Esophagus muscularis mucosa (tissue), 4 donors: ENCODE measurements at regions not wholly inside any gene's neighbourhood (a gene's known extent, or its start where the extent isn't known, plus 50 kb on each side); places are given as distances from the start of the nearest gene placed in this dataset.
A peak's percentile ranks its signal among the peaks of the same experiment; 100 is the strongest.

Source experiments
- DNase-seq: peaks from one replicate; pipeline ENCODE4 v3.0.0-alpha.2; 2017; ENCODE audit errors: extremely low spot score
- H3K27ac ChIP-seq, 4 donors: fragments of 200-600 bp; sonication (generic); replicated peaks in 1 of 4; 1 replicate in 3 of 4; 2 replicates in 1 of 4; pipeline ENCODE4 v1.5.1; 2016 to 2019; ENCODE audit warnings: mild to moderate bottlenecking in 1 of 4
- H3K27me3 ChIP-seq, 4 donors: fragments of 200-600 bp; sonication (generic); one replicate each; pipeline versions ENCODE4 v1.5.1 to v1.6.0; 2016 to 2019
- H3K36me3 ChIP-seq, 4 donors: fragments of 200-600 bp; sonication (generic); one replicate each; pipeline ENCODE4 v1.5.1; 2016 to 2019
- H3K4me1 ChIP-seq, 4 donors: fragments of 200-600 bp; sonication (generic); one replicate each; pipeline ENCODE4 v1.5.1; 2016 to 2019
- H3K4me3 ChIP-seq, 4 donors: fragments of 200-600 bp; sonication (generic); 1 replicate in 2 of 4; 2 replicates in 2 of 4; pipeline ENCODE4 v1.5.1; 2016 to 2019; ENCODE audit warnings: mild to moderate bottlenecking in 4 of 4, moderate library complexity in 1 of 4
- H3K9me3 ChIP-seq, 4 donors: fragments of 200-600 bp; sonication (generic); 1 replicate in 3 of 4; 2 replicates in 1 of 4; pipeline ENCODE4 v1.5.1; 2016 to 2019
- CTCF ChIP-seq, 3 experiments: fragments of 200-600 bp in 2 of 3; fragments of 450-650 bp in 1 of 3; sonication (generic) in 2 of 3; IDR thresholded peaks; one replicate each; pipeline ENCODE4 v1.5.1; 2017 to 2019; ENCODE audit warnings: antibody characterized with exemption in 3 of 3, mild to moderate bottlenecking in 2 of 3, moderate library complexity in 1 of 3
- EP300 ChIP-seq: sonication (generic); formaldehyde crosslinking; IDR thresholded peaks from one replicate; pipeline ENCODE4 v1.6.1; 2017; ENCODE audit warnings: antibody characterized with exemption
- POLR2A ChIP-seq: fragments of 450-650 bp; IDR thresholded peaks from one replicate; pipeline ENCODE4 v1.6.1; 2017; ENCODE audit warnings: antibody characterized with exemption, moderate library complexity, mild to moderate bottlenecking, low read depth
- POLR2AphosphoS5 ChIP-seq, 2 donors: sonication (generic); formaldehyde crosslinking; IDR thresholded peaks; one replicate each; pipeline ENCODE4 v1.6.1; 2017; ENCODE audit warnings: antibody characterized with exemption in 2 of 2
- WGBS: methylation state at CpG from one replicate; pipeline ENCODE4 v1.1.5; 2018; 5-methylcytosine and 5-hydroxymethylcytosine counted together
- intact Hi-C: fragments of 100-400 bp; cut with DNase I; formaldehyde crosslinking; loops from one replicate; pipeline ENCODE4 v1.15.1; 2023

- Histone ChIP-seq H3K9me3 (no peaks in the 10 kb centered on the region), H3K27ac (no peak overlapping the region), H3K36me3 (no peaks in the 10 kb centered on the region), H3K27me3 (no peaks in the 10 kb centered on the region), H3K4me3 (no peak overlapping the region), H3K4me1 (peaks cover 0 to 8% (median 6%) of the 10 kb centered on the region in 4 donors)
- TF ChIP-seq POLR2A (no peak), EP300 (no peak), CTCF (IDR thresholded peaks at IDR 0.05) (no peak), POLR2AphosphoS5 (IDR thresholded peaks at IDR 0.05) (no peak)
- intact Hi-C loops: no loop called here
- no peak for DNase-seq
- 91% methylated on average over 2 of the region's 2 CpGs for WGBS
Observed at GRCh38 chr12:24113701-24114100, 164.2 kb upstream of the SOX5 start.

DNA sequence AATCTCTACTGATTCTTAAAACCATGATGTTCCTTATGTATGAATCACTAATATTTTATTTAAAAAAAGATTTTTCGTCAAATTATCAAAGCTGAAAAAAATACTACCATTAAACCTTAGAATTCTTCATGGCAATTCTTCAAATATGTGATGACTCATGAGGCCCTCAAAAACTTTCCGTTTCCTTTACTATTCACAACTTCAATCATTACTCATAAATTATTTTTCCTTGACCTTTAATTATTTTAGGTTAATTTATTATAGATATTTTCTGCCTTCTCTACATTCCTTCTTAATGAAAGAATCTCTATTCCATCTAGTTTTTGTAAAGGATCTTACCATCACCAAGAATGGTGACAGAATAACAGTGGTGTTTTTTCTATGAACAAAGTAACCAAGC is 162.1 kb upstream of the SOX5 start:
- Histone ChIP-seq H3K36me3 (no peaks in the 10 kb centered on the region), H3K27ac (no peak overlapping the region), H3K9me3 (no peaks in the 10 kb centered on the region), H3K27me3 (no peaks in the 10 kb centered on the region), H3K4me3 (no peak overlapping the region), H3K4me1 (no peaks in the 10 kb centered on the region)
- TF ChIP-seq POLR2A (no peak), CTCF (IDR thresholded peaks at IDR 0.05) (no peak), EP300 (no peak), POLR2AphosphoS5 (IDR thresholded peaks at IDR 0.05) (no peak)
- DNase-seq: no peak
- intact Hi-C loops: no loop called here
- WGBS: 49% methylated on average over 2 of the region's 2 CpGs

DNA sequence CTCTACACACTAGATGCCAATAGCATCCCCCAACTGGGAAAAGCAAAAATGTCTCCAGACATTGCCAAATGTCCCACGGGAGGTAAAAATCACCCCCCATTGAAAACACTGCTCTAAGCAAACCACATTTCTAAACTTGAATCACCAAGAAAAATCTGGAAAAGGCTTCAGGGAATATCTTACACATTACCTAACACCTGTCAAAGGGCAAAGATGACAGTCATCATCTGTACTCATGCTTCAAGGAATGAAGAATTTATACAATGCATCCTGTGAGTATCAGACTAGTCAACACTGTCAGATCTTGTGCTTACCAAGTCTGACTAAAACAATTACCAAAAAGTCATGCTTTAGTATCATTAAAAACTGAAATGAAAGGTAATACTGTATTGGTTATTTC is 161.6 kb upstream of the SOX5 start:
- Histone ChIP-seq H3K4me1 (no peaks in the 10 kb centered on the region), H3K27ac (no peak overlapping the region), H3K9me3 (no peaks in the 10 kb centered on the region), H3K4me3 (no peak overlapping the region), H3K27me3 (no peaks in the 10 kb centered on the region), H3K36me3 (no peaks in the 10 kb centered on the region)
- DNase-seq: no peak
- WGBS: 92% methylated on average over 1 of the region's 1 CpG
- TF ChIP-seq CTCF (IDR thresholded peaks at IDR 0.05): no peak
- no peak for TF ChIP-seq POLR2AphosphoS5 (IDR thresholded peaks at IDR 0.05)
- TF ChIP-seq POLR2A: no peak
- no peak for TF ChIP-seq EP300
- intact Hi-C loops: no loop called here

- Histone ChIP-seq H3K27ac (no peak overlapping the region), H3K36me3 (no peaks in the 10 kb centered on the region), H3K9me3 (no peaks in the 10 kb centered on the region), H3K4me3 (no peak overlapping the region), H3K4me1 (no peaks in the 10 kb centered on the region), H3K27me3 (no peaks in the 10 kb centered on the region)
- TF ChIP-seq CTCF (IDR thresholded peaks at IDR 0.05) (peak in 2 of 3 experiments; percentile 25 to 50), POLR2A (no peak), EP300 (no peak), POLR2AphosphoS5 (IDR thresholded peaks at IDR 0.05) (no peak)
- intact Hi-C loops: no loop called here
- no peak for DNase-seq
- 56% methylated on average over 3 of the region's 3 CpGs for WGBS
Observed at GRCh38 chr12:24109381-24110039, 160.0 kb upstream of the SOX5 start.

DNA sequence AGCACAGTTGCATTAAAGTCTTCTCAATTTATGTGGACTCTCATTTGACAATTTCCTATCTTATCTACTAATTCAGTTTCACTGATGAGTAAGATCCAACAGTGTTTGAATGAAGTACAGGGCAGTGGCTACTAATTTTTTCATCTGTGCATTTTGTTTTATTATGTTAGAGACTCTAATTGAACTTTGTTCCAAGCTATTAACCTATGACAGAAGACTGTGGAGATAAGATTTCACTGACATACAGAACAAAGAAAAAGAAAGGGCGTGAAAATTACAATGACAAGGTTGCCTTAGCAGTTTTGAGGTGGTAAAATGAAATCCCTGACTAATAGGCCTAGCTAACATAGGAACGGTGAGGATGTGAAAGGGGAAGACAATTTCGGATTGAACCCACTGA is 153.2 kb upstream of the SOX5 start:
- no peak overlapping the region for H3K4me3 ChIP-seq
- 91% methylated on average over 3 of the region's 3 CpGs for WGBS
- H3K27ac ChIP-seq: no peak overlapping the region
- no peak for DNase-seq
- no peaks in the 10 kb centered on the region for H3K27me3 ChIP-seq
- H3K36me3 ChIP-seq: no peaks in the 10 kb centered on the region
- H3K4me1 ChIP-seq: no peaks in the 10 kb centered on the region
- intact Hi-C loops: no loop called here
- H3K9me3 ChIP-seq: no peaks in the 10 kb centered on the region
- TF ChIP-seq POLR2AphosphoS5 (IDR thresholded peaks at IDR 0.05) (no peak), CTCF (IDR thresholded peaks at IDR 0.05) (no peak)
